SK-N-MC (cell line): ENCODE measurements at regions not wholly inside any gene's neighbourhood (a gene's known extent, or its start where the extent isn't known, plus 50 kb on each side); places are given as distances from the start of the nearest gene placed in this dataset.

Experiments
- DNase-seq: peaks from one replicate; pipeline ENCODE4 v3.0.0-alpha.2; 2011; ENCODE audit warnings: low read depth, low spot score
- H3K27ac ChIP-seq: fragments of 200-600 bp; sonication (generic); 2 replicates; pipeline ENCODE4 v1.5.1; 2016; ENCODE audit warnings: mixed run types
- H3K36me3 ChIP-seq: fragments of 200-600 bp; sonication (generic); 2 replicates; pipeline ENCODE4 v1.6.1; 2017; ENCODE audit warnings: antibody characterized with exemption, low read length, mixed read lengths; ENCODE audit not compliant: insufficient read depth
- H3K4me3 ChIP-seq: fragments of 200-600 bp; sonication (generic); 2 replicates; pipeline ENCODE4 v1.5.1; 2016
- H3K9ac ChIP-seq: fragments of 200-600 bp; sonication (generic); 2 replicates; pipeline ENCODE4 v1.8.0; 2017; ENCODE audit warnings: mixed run types, mixed read lengths; ENCODE audit not compliant: insufficient read length
- H3K9me3 ChIP-seq: fragments of 200-600 bp; sonication (generic); 2 replicates; pipeline ENCODE4 v1.6.1; 2017; ENCODE audit warnings: low read depth, mild to moderate bottlenecking, antibody characterized with exemption, low read length, moderate library complexity, mixed read lengths
- EZH2 ChIP-seq: fragments of 200-600 bp; sonication (generic); IDR thresholded peaks from one replicate; pipeline ENCODE4 v1.6.1; 2017; ENCODE audit warnings: antibody characterized with exemption
- FOXP2 ChIP-seq: optimal IDR thresholded peaks from 2 replicates; pipeline ENCODE3; 2011; ENCODE audit warnings: mild to moderate bottlenecking, moderate library complexity; ENCODE audit not compliant: insufficient read depth; ENCODE audit errors: extremely low read length, control extremely low read depth
- POLR2AphosphoS5 ChIP-seq: IDR thresholded peaks from 2 replicates; pipeline ENCODE4 v1.6.1; 2012; ENCODE audit warnings: mild to moderate bottlenecking, low read depth, low read length, borderline replicate concordance

GRCh38 chr10:121099592-121099991 is 248.4 kb downstream of the WDR11 start:
- no peak for TF ChIP-seq EZH2
- TF ChIP-seq FOXP2: no peak
- no peak for TF ChIP-seq POLR2AphosphoS5
- no peaks in the 10 kb centered on the region for H3K9me3 ChIP-seq

GRCh38 chr10:121101561-121101960 is 250.4 kb downstream of the WDR11 start:
- Histone ChIP-seq H3K9me3 (no peaks in the 10 kb centered on the region), H3K27ac (no peak overlapping the region), H3K36me3 (no peaks in the 10 kb centered on the region), H3K4me3 (no peak overlapping the region), H3K9ac (no peak overlapping the region)
- DNase-seq: no peak
- TF ChIP-seq FOXP2 (no peak), POLR2AphosphoS5 (no peak), EZH2 (no peak)

More at GRCh38 chr10:121099592-121099991, 248.4 kb downstream of the WDR11 start:
- Histone ChIP-seq H3K4me3 (no peak overlapping the region), H3K27ac (no peak overlapping the region), H3K36me3 (no peaks in the 10 kb centered on the region), H3K9ac (no peak overlapping the region)
- DNase-seq: no peak

- DNase-seq: no peak
- no peak overlapping the region for H3K4me3 ChIP-seq
- H3K9me3 ChIP-seq: no peaks in the 10 kb centered on the region
- H3K36me3 ChIP-seq: no peaks in the 10 kb centered on the region
- H3K27ac ChIP-seq: no peak overlapping the region
- TF ChIP-seq POLR2AphosphoS5 (no peak), EZH2 (no peak), FOXP2 (no peak)
- no peak overlapping the region for H3K9ac ChIP-seq
Measured at GRCh38 chr10:121102706-121103105, 251.5 kb downstream of the WDR11 start.

- Histone ChIP-seq H3K9me3 (no peaks in the 10 kb centered on the region), H3K36me3 (no peaks in the 10 kb centered on the region), H3K4me3 (no peak overlapping the region), H3K9ac (no peak overlapping the region), H3K27ac (no peak overlapping the region)
- DNase-seq: no peak
- TF ChIP-seq EZH2 (no peak), POLR2AphosphoS5 (no peak), FOXP2 (no peak)
Measured at GRCh38 chr10:121104476-121105111, 253.4 kb downstream of the WDR11 start.

- TF ChIP-seq FOXP2 (no peak), POLR2AphosphoS5 (no peak), EZH2 (no peak)
- no peak for DNase-seq
- no peaks in the 10 kb centered on the region for H3K36me3 ChIP-seq
- H3K9ac ChIP-seq: no peak overlapping the region
- H3K4me3 ChIP-seq: no peak overlapping the region
- no peak overlapping the region for H3K27ac ChIP-seq
- H3K9me3 ChIP-seq: no peaks in the 10 kb centered on the region
Measured at GRCh38 chr10:121106611-121107010, 255.4 kb downstream of the WDR11 start.

- TF ChIP-seq POLR2AphosphoS5 (no peak), FOXP2 (no peak), EZH2 (no peak)
- no peak overlapping the region for H3K27ac ChIP-seq
- H3K36me3 ChIP-seq: no peaks in the 10 kb centered on the region
- DNase-seq: no peak
- H3K4me3 ChIP-seq: no peak overlapping the region
- no peak overlapping the region for H3K9ac ChIP-seq
- no peaks in the 10 kb centered on the region for H3K9me3 ChIP-seq
Measured at GRCh38 chr10:121108051-121108450, 256.9 kb downstream of the WDR11 start.

- Histone ChIP-seq H3K9ac (no peak overlapping the region), H3K4me3 (no peak overlapping the region), H3K9me3 (no peaks in the 10 kb centered on the region), H3K27ac (no peak overlapping the region), H3K36me3 (no peaks in the 10 kb centered on the region)
- no peak for DNase-seq
- TF ChIP-seq FOXP2: no peak
- no peak for TF ChIP-seq EZH2
- no peak for TF ChIP-seq POLR2AphosphoS5
Measured at GRCh38 chr10:121110369-121110768, 259.2 kb downstream of the WDR11 start.

- Histone ChIP-seq H3K4me3 (no peak overlapping the region), H3K9ac (no peak overlapping the region), H3K9me3 (no peaks in the 10 kb centered on the region), H3K36me3 (no peaks in the 10 kb centered on the region), H3K27ac (no peak overlapping the region)
- TF ChIP-seq POLR2AphosphoS5 (no peak), FOXP2 (no peak), EZH2 (no peak)
- DNase-seq: no peak
Measured at GRCh38 chr10:121112136-121112535, 261.0 kb downstream of the WDR11 start.

- TF ChIP-seq POLR2AphosphoS5: no peak
- TF ChIP-seq EZH2: no peak
- TF ChIP-seq FOXP2: no peak
- no peak overlapping the region for H3K4me3 ChIP-seq
- no peaks in the 10 kb centered on the region for H3K9me3 ChIP-seq
- no peak overlapping the region for H3K27ac ChIP-seq
- no peaks in the 10 kb centered on the region for H3K36me3 ChIP-seq
- H3K9ac ChIP-seq: no peak overlapping the region
- DNase-seq: no peak
Measured at GRCh38 chr10:121112579-121113384, 261.6 kb downstream of the WDR11 start.
